ENCODE measurements at regions not wholly inside any gene's neighbourhood (a gene's known extent, or its start where the extent isn't known, plus 50 kb on each side); places are given as distances from the start of the nearest gene placed in this dataset.

- 78 to 79% methylated on average over 2 of the region's 2 CpGs for WGBS, 2 donors
- Histone ChIP-seq H3K4me3 (no peak overlapping the region), H3K9me3 (peaks cover 0 to 2% (median 0%) of the 10 kb centered on the region in 11 donors), H3K4me1 (no peaks in the 10 kb centered on the region), H3K27me3 (no peaks in the 10 kb centered on the region), H3K36me3 (no peaks in the 10 kb centered on the region), H3K27ac (no peak overlapping the region)
- intact Hi-C loops (cut with DNase I) = no loop called here
- no peak for TF ChIP-seq CTCF (IDR thresholded peaks at IDR 0.05)
- ATAC-seq (no peak), DNase-seq (no peak)
Measured at GRCh38 chr4:110878413-110878812, 255.5 kb upstream of the PITX2 start.

GRCh38 chr4:110878956-110879355, 256.1 kb upstream of the PITX2 start:
- DNase-seq = no peak
- Histone ChIP-seq H3K27ac (no peak overlapping the region), H3K9me3 (peaks cover 0 to 2% (median 0%) of the 10 kb centered on the region in 11 donors), H3K27me3 (no peaks in the 10 kb centered on the region), H3K4me1 (no peaks in the 10 kb centered on the region), H3K4me3 (no peak overlapping the region), H3K36me3 (no peaks in the 10 kb centered on the region)
- ATAC-seq = no peak
- no peak for TF ChIP-seq CTCF (IDR thresholded peaks at IDR 0.05)
- WGBS, 2 donors = 84 to 90% methylated on average over 3 of the region's 3 CpGs
- intact Hi-C loops (cut with DNase I) = no loop called here

- ATAC-seq (no peak), DNase-seq (no peak)
- 81 to 82% methylated on average over 6 of the region's 6 CpGs for WGBS, 2 donors
- H3K4me1 ChIP-seq = no peaks in the 10 kb centered on the region
- H3K4me3 ChIP-seq = no peak overlapping the region
- peaks cover 0 to 3% (median 0%) of the 10 kb centered on the region in 11 donors for H3K9me3 ChIP-seq
- no peak for TF ChIP-seq CTCF (IDR thresholded peaks at IDR 0.05)
- no peak overlapping the region for H3K27ac ChIP-seq
- H3K27me3 ChIP-seq = no peaks in the 10 kb centered on the region
- intact Hi-C loops (cut with DNase I) = no loop called here
- no peaks in the 10 kb centered on the region for H3K36me3 ChIP-seq
Measured at GRCh38 chr4:110886270-110886669, 263.4 kb upstream of the PITX2 start.

GRCh38 chr4:110886856-110887255, 264.0 kb upstream of the PITX2 start:
- no peak overlapping the region for H3K27ac ChIP-seq
- DNase-seq (no peak), ATAC-seq (no peak)
- H3K27me3 ChIP-seq = no peaks in the 10 kb centered on the region
- H3K4me3 ChIP-seq = no peak overlapping the region
- H3K9me3 ChIP-seq = peaks cover 0 to 9% (median 0%) of the 10 kb centered on the region in 11 donors
- H3K4me1 ChIP-seq = no peaks in the 10 kb centered on the region
- no peak for TF ChIP-seq CTCF (IDR thresholded peaks at IDR 0.05)
- WGBS, 2 donors = 85 to 90% methylated on average over 8 of the region's 8 CpGs
- H3K36me3 ChIP-seq = no peaks in the 10 kb centered on the region
- intact Hi-C loops (cut with DNase I) = no loop called here

GRCh38 chr4:110897784-110898183, 274.9 kb upstream of the PITX2 start:
- Histone ChIP-seq H3K36me3 (no peaks in the 10 kb centered on the region), H3K27ac (no peak overlapping the region), H3K4me1 (no peaks in the 10 kb centered on the region), H3K9me3 (no peaks in the 10 kb centered on the region), H3K27me3 (no peaks in the 10 kb centered on the region), H3K4me3 (no peak overlapping the region)
- intact Hi-C loops (cut with DNase I) = no loop called here
- DNase-seq (no peak), ATAC-seq (no peak)
- WGBS, 2 donors = 42 to 54% methylated on average over 5 of the region's 5 CpGs
- TF ChIP-seq CTCF (IDR thresholded peaks at IDR 0.05) = no peak
